NCI-H128 (cell line): ENCODE measurements at regions not wholly inside any gene's neighbourhood (a gene's known extent, or its start where the extent isn't known, plus 50 kb on each side); places are given as distances from the start of the nearest gene placed in this dataset.
A peak's percentile ranks its signal among the peaks of the same experiment; 100 is the strongest.

Experiments
- DNase-seq: peaks from one replicate; lab custom pipeline; 2025; ENCODE audit not compliant: unreplicated experiment; lab: John Stamatoyannopoulos, UW

- DNase-seq: no peak
These were observed 648.5 kb upstream of the RBFOX1 start for GRCh38 chr16:6684076-6684673.

- no peak for DNase-seq
These were observed 650.4 kb upstream of the RBFOX1 start for GRCh38 chr16:6682142-6682811.

DNA sequence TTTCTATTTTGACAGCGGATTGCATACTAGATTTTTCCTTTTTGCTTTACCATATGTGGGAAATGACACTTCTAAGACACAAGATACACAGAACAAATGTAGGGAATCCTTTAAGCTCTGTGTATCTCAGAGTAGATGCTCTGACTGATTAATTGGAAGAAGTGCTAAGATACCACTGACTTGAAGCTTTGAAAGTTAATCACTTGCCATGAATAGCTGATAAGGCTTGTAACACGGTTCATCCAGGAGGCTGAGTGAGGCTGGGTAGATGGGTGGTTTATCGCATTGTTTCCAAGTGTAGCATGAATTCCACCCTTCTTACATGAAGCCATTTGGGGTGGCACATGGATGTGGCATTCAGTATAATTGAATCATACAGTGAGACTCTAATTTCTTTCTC is 654.1 kb upstream of the RBFOX1 start:
- DNase-seq: no peak

DNA sequence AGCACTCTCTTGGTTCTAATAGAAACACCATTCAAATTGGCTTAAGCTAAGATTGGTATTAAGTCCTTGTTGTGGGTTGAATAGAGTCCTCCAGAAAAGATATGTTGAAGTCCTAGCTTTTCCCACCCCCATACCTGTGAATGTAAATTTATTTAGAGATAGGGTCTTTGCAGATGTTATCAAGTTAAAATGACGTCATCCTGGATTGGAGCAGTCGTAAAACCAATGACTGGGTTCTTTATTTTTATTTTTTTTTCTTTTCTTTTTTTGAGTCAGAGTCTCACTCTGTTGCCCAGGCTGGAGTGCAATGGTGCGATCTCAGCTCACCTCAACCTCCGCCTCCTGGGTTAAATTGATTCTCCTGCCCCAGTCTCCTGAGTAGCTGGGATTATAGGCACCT is 658.6 kb upstream of the RBFOX1 start:
- no peak for DNase-seq

DNA sequence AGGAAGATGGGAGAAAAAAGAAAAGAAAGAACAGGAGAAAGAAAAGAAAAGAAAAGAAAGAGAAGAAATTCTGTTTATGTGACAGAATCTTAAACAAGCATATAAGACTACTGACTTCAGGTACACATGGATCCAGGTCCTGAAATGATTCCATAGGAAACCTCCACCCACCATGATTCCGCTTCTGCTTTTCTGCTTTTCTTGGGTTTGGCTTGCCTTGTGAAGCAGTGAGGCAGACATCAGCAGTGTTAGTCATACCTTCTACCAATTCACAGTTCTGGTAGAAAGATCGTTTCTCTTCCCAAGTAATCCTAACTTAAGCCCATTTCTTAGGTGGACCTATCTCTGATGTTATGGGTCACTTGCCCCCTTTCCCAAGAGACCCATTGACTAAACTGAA is 660.1 kb upstream of the RBFOX1 start:
- no peak for DNase-seq

GRCh38 chr16:6667393-6667792 is 665.3 kb upstream of the RBFOX1 start:
- DNase-seq: no peak

- DNase-seq: no peak
These were observed 667.5 kb upstream of the RBFOX1 start for GRCh38 chr16:6665126-6665525.

DNA sequence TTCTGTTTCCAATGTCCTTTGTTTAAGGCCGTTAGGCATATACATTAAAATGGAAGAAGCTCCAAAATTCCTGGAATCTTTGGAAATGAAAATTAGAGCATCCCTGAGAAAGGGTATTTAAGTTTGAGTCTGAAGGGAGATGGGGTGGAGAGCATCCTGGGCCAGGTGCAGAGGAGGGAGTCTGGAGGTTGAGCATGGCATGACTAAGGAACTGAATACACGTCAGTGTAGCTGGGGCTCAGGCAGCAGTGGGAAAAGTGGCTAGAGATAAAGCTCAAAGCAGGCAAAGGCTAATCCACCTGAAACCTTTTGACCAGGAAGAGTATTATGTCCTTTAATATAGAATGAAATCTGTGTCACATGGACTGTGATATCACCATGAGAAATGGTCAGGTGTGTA is 669.0 kb upstream of the RBFOX1 start:
- DNase-seq: no peak

DNA sequence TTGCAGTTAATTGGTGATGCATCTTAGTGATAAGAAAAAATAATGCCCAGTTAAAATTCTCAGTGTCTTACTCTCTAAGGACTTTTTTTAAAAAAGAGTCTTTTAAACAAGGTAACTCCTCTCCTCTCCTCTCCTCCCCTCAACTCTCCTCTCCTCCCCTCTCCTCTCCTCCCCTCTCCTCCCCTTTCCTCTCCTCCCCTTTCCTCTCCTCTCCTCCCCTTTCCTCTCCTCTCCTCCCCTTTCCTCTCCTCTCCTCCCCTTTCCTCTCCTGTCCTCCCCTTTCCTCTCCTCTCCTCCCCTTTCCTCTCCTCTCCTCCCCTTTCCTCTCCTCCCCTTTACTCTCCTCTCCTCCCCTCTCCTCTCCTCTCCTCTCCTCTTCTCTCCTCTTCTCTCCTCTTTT is 675.9 kb upstream of the RBFOX1 start:
- no peak for DNase-seq

DNA sequence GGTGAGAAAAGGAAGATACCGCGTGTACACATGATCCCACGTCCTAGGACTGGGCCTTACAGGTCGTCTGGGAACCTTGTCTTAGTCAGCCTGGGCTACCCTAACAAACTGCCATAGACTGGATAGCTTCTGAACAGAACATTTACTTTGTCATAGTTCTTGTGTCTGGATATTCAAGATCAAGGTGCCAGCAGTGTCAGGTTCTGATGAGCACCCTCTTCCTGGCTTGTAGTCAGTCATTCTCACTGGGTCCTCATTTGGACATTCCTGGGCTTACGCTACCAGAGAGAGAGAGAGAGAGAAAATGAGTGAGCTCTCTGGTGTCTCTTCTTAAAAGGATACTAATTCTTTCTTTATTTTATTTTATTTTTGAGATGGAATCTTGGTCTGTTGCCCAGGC is 685.8 kb upstream of the RBFOX1 start:
- no peak for DNase-seq

DNA sequence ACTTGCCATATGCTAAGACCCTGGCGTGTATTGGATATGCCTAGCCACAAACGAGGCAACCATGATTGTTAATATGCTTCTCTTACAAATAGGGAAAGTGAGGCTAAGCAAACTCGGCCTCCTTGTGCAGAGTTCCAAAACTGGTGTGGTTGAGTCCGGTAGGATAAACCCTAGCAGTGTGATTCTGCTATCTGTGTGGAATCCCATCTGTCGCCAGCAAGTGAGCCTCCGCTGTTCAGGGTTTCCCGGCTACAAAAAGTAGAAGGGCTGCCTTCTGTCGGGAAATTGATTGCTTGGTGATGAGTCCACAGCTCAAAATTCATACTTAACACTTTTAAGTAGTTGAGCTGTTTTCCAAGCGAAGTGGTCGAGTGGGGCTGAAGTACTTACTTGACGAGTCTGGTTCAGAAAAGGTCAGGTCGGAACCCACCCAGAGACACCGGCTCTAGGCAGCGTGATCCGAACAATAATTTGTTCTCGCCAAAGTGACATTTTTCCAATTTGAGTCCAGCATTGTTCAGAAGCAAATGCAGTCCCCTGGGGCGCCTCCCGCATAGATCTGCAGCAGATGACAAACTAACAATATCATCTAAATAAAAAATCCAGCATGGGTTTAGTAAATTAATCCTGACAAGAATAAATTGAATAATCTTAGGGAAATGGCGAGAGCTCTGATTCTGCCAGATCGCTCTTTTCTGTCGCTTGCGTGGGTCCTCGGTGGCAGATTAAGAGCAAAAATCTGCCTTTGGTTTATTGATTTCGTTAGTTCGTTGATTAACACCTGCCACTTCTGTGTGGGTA is 686.7 kb upstream of the RBFOX1 start:
- DNase-seq: no peak

- DNase-seq: no peak
These were observed 687.7 kb upstream of the RBFOX1 start for GRCh38 chr16:6644916-6645315.

DNA sequence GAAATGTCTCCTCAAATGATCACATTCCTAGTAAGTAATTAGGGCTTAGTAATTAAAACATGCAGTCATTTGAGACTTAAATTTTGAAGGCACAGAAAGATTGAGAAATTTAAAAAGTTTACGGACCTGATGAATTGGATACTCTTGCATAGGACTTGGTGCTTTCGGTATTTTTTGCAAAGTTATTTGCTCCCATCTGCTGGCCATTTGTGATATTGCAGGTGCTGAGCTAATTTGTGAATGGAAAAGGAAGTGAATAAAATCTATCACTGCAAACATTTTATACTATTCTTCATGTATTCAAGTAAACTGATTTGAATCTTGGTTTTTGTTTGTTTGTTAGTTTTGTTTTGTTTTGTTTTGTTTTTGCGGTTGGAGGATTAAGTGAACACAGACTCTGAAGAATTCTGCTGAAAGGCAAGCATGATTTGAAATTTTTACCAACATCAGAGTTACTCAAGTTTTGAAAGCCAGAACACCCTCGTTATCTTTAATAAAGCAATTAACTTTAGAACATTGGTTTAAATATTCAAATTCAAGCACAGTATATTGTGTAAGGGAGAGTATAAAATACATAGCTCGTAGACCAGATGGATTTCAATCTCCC is 689.5 kb upstream of the RBFOX1 start:
- DNase-seq: peak; percentile 11

DNA sequence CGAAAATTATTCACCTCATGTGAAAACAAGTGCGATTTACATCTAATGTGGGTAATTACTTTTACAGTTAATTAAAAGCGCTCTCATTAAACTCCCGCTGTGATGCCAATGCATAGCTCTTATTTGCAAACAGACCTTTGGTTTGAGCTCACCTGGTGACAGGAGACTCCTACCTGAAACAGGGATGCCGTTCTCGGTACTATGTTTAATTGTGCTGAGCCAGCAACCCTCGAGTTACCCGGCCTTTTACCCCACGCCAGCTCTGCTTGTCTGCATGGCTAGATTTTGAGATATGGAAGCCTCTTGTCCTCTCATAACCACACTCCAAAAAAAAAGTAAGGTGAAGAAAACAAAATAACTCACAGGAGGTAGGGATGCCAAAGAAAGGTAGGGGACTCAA is 690.4 kb upstream of the RBFOX1 start:
- no peak for DNase-seq

DNA sequence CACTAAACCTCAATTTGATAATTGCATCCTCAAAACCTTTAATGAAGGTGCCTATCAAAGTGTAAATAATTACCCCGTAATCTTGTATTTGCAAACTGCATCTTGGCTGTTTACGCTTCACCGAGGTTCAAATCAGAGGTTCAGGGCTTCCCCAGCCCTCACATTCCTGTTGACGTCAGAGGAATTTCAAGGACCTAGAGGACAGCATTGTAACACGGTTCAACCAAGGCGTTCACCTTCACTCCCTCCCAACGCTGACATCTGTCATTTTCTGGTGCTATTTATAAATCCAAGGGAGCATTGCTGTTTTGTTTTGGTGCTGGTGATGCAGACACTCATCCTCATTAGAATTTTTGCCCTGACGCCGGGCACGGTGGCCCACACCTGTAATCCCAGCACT is 691.6 kb upstream of the RBFOX1 start:
- no peak for DNase-seq

DNA sequence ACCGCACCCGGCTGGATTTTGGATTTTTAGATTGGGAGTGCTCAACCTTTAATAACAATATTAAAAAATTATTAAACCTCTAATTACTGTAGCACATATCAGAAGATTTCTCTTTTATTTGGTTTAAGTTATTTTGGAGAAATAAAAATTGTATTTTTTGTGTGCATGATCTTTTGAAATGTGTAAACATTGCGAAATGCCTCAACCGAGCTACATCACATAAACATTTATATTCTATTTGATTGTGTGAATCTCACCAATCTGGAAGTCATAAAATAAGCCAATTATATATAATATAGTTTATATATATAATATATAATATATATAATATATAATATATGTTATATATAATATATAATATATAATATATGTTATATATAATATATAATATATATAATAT is 696.2 kb upstream of the RBFOX1 start:
- no peak for DNase-seq

DNA sequence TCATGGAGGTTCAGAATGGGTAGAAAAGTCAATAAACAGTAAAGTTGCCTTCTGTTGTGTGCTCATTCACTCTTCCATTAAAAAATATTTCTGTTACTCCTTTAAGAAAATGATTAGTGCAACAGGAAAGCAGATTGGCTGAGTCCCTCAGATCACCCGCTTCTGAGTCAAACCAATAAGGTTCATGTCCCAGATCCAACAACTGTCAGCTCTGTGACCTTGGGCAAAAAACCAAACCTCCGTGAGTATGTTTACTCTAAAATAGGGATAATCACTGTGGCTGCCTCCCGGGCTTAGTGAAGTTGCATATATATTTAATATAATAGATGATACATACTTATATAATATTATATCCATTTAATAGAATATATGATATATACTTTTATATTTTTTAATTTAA is 698.5 kb upstream of the RBFOX1 start:
- DNase-seq: no peak

DNA sequence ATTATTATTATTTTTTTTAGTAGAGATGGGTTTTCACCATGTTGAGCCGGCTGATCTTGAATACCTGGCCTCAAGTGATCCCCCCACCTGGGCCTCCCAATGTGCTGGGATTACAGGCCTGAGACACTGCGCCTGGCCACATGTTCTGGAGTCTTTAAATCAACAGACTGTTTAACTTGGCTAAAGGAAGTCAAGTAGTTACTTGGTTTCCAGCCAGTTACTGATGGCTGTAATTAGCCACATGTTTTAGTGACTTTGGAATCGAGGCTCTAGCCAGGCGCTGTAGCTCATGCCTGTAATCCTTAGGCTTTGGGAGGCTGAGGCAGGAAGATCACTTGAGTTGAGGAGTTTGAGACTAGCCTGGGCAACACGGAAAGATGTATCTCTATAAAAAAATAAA is 699.2 kb upstream of the RBFOX1 start:
- no peak for DNase-seq

- no peak for DNase-seq
These were observed 703.5 kb upstream of the RBFOX1 start for GRCh38 chr16:6629110-6629509.

DNA sequence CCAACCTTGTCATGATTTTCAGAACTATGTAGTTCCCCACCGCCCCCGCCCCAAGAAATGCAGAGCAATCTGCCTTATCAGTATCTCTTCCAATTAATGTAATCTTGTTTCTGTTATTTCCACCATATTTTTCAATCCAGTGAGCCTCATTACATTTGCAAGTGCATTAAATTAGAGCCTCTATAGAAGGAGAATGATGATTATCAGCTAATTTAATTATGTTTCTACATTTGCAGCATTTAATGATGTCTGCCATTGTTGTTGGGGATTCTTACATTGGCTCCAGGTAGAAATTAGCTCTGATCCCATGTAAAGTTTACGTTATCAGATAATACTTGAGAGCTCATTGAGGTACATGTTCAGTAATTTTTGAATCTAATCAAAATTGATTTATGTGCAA is 707.0 kb upstream of the RBFOX1 start:
- no peak for DNase-seq

DNA sequence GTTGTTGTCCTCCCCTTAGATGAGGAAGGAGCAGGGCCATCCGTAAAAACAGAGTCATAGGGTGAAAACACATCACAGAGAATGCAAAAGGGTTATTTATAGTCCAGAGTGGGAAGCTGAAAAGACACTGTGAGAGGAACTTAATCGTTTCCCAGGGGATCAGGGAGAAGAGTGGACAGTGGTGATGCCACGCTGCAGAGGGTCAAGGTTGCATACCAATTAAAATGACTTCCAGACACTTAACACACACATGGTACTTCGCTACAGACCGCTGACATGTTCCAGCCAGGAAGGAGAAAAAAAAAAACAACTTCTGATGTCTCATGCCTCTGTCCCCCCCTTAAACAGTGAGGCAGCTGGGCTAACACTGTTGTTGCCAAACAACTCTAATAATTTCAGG is 713.8 kb upstream of the RBFOX1 start:
- DNase-seq: no peak

DNA sequence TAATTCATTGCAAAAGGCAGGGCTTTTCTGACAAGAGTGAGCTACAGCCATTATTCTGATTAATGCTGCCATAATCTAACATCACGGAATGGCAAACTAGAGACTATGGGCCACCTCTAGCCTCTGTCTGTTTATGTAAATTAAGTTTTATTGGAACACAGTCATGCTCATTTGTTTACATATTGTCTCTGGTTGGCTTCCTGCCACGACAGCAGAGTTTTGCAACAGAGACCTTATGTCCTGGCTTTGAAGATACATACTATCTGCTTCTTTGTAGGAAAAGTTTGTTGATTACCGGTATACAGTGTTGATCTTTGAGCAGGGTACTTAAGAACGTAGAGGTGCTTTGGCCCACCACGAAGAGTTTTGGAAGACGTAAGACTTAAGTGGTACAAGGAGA is 715.9 kb upstream of the RBFOX1 start:
- DNase-seq: no peak
